ENCODE measurements at regions not wholly inside any gene's neighbourhood (a gene's known extent, or its start where the extent isn't known, plus 50 kb on each side); places are given as distances from the start of the nearest gene placed in this dataset.

DNA sequence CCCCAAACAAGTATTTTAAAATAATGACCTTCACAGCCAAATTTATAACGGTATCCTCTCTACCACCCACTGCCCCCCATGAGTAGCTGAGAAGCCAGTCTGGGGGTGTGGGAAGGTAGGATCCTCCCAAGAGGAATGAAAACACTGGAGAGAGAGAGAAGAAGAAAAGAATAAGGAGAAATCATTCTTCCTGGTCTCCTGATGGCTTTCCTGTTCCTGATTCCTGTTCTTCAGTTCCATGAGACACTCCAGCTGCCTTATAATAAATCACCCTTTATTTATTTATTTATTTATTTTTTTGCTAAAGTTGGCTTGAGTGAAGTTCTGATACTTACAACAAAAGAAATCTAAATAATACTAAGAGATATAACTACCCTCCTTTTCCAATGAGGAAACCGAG lies 56.4 kb upstream of the FAM20A start:
- no peak for TF ChIP-seq POLR2AphosphoS5 (IDR thresholded peaks at IDR 0.05)
- TF ChIP-seq, protein P1, sequence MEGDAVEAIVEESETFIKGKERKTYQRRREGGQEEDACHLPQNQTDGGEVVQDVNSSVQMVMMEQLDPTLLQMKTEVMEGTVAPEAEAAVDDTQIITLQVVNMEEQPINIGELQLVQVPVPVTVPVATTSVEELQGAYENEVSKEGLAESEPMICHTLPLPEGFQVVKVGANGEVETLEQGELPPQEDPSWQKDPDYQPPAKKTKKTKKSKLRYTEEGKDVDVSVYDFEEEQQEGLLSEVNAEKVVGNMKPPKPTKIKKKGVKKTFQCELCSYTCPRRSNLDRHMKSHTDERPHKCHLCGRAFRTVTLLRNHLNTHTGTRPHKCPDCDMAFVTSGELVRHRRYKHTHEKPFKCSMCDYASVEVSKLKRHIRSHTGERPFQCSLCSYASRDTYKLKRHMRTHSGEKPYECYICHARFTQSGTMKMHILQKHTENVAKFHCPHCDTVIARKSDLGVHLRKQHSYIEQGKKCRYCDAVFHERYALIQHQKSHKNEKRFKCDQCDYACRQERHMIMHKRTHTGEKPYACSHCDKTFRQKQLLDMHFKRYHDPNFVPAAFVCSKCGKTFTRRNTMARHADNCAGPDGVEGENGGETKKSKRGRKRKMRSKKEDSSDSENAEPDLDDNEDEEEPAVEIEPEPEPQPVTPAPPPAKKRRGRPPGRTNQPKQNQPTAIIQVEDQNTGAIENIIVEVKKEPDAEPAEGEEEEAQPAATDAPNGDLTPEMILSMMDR (IDR thresholded peaks at IDR 0.05): no peak
- TF ChIP-seq POLR2A (IDR thresholded peaks at IDR 0.05): no peak
- TF ChIP-seq EP300 (IDR thresholded peaks at IDR 0.05): no peak
